ENCODE measurements at regions not wholly inside any gene's neighbourhood (a gene's known extent, or its start where the extent isn't known, plus 50 kb on each side); places are given as distances from the start of the nearest gene placed in this dataset.
"Not testable (repeated sequence)": the region's sequence is repeated elsewhere in the genome, so short reads cannot be mapped to it uniquely, and the experiment has no call there.

DNA sequence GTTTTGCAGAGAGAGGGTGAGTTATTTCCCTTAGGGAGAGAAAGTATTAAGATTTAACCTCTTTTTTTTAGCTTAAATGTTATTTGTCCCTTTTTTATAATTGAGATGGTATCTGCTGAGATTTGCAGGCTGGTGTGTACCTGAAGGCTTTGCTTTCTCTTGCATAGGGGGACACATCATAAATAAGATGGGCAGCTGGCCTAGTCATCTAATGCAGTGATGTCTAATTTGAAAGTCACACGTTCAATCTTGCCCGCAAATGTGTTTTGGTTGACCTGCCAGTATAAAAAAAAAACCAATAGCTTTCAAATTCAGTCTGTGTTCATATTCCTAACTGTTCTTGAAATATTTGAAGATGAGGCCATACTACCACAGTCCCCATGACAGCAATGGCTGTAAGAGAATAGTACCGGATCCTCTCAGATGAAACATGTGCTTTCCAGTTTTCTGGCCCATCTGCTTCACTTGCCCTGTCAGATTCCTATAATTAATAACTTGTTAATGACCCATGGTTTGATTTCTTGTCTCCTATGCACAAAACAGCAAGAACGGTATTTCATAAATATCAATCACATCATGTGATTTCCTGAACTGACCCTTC, 914.2 kb downstream of the IPMK start:
- DNase-seq (ENCODE audit: low read depth in 2 of 2, low spot score in 1 of 2) = no peak

- no peak for DNase-seq (ENCODE audit: low read depth in 2 of 2, low spot score in 1 of 2)
Observed at GRCh38 chr10:57351076-57351475, 916.6 kb downstream of the IPMK start.

DNA sequence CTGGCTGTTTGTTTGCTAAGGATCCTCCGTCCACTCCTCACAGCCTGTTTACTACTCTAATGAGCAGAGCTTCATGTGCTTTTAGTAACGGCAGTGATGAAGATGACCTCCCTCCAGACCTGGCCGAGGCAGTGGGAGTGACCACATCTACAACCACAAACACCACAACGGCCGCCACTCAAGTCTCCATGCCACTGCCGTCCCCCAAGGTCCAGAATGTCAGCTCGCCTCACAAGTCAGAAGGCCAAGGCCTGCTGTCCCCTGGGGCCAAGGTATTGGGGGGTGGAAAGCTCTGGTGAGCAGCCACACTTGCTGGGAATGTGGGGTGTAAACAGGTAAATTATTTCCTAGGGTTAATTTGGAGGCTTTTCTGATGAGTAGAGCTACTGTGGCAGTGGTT, 926.4 kb downstream of the IPMK start:
- DNase-seq (ENCODE audit: low read depth in 2 of 2, low spot score in 1 of 2) = no peak

DNA sequence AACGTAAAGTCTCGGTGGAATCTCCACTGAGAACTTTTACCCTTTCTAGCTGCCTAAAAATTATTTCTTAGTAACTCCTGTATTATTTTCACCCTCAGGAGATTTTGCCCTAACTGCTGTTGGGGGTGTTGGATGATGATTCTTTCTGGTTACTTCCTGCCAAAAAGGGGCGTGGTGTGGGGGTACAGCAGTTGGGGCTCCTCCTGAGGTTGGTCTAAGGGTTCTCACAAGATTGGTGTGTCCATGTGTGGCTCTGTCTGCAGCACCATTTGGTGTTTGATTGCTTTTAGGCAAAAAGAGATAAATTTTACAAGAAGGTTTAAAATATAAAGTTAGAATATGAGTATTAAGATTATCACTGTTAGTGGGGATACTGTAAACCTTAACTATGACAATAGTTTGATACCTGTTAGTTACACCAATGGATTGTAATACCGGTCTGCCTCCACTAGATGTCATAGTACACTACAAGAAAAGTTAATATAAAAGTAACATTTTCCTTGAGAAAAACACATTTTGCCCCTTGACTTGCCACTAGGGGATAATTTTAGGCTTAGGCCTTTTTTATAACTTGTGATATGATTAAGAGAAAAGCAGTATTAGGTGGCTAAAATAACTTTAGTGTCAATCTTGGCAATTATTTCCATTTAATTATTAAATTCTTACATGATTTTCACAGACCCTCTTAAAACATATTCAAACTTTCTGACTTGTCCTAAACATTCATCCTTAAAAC, 928.7 kb downstream of the IPMK start:
- DNase-seq (ENCODE audit: low read depth in 2 of 2, low spot score in 1 of 2) = no peak

DNA sequence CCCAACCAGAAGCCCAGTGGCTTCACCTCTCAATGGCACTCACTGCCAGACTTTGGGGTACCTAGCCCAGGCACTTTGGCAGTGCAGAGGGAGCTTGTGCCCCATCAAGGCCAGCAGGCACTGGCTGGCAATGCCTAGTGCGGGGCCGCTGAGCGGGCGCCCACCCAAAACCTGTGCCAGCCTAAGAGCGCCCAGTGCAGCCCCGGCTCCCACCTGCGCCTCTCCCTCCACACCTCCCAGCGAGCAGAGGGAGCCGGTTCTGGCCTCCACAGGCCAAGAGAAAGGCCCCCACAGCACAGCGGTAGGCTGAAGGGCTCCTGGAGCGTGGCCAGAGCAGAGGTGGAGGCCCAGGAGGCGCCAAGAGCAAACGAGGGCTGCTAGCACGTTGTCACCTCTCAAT, 930.8 kb downstream of the IPMK start:
- DNase-seq (ENCODE audit: low read depth in 2 of 2, low spot score in 1 of 2) = no peak

GRCh38 chr10:57336341-57336740, 931.4 kb downstream of the IPMK start:
- DNase-seq (ENCODE audit: low read depth in 2 of 2, low spot score in 1 of 2) = no peak

DNA sequence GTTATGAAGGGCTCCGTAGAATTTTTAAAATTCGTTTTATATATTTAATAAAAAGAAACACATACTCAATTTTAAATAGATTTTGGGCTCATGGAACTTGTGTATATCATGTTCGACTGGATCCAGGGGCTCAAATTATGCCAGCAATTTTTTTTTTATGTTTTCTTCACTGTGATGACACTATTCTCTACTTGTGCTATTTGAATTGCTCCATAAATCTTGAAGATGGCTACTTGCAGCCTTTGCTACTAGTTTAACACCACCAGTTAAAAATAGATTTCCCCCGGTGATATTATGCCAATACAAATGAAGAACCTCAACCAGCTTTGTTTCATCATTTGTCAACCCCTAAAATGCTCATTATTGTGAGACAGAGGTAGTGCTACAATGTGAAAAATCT, 933.2 kb downstream of the IPMK start:
- no peak for DNase-seq (ENCODE audit: low read depth in 2 of 2, low spot score in 1 of 2)

GRCh38 chr10:57333880-57334279, 933.8 kb downstream of the IPMK start:
- no peak for DNase-seq (ENCODE audit: low read depth in 2 of 2, low spot score in 1 of 2)

GRCh38 chr10:57321400-57321854, 946.3 kb downstream of the IPMK start:
- DNase-seq (ENCODE audit: low read depth in 2 of 2, low spot score in 1 of 2) = not testable (repeated sequence)

- DNase-seq (ENCODE audit: low read depth in 2 of 2, low spot score in 1 of 2) = no peak
Observed at GRCh38 chr10:57320416-57320815, 947.3 kb downstream of the IPMK start.

- no peak for DNase-seq (ENCODE audit: low read depth in 2 of 2, low spot score in 1 of 2)
Observed at GRCh38 chr10:57314046-57314445, 953.0 kb upstream of the ZWINT start.

- DNase-seq (ENCODE audit: low read depth in 2 of 2, low spot score in 1 of 2) = no peak
Observed at GRCh38 chr10:57303566-57303965, 942.5 kb upstream of the ZWINT start.

- no peak for DNase-seq (ENCODE audit: low read depth in 2 of 2, low spot score in 1 of 2)
Observed at GRCh38 chr10:57300718-57301117, 939.7 kb upstream of the ZWINT start.

DNA sequence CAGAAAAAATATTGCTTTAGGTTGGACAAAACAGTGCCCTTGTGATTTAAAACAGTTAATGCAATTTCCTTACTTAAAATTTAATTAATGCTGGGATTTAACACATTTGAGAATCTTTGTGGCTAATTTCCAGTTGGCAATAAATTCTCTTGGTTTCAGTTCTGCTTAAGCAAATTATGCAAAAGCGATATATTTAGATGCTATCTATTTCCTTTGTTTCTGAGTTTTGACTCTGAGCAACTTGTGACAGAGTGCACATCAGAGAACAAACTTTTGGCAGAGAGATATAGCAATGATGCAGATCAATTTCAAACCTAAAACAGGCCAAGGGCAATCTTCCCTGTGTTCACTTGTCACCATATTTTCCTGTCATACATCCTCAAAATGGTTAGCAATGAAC, 933.6 kb upstream of the ZWINT start:
- DNase-seq (ENCODE audit: low read depth in 2 of 2, low spot score in 1 of 2) = no peak

GRCh38 chr10:57288754-57289153, 927.7 kb upstream of the ZWINT start:
- no peak for DNase-seq (ENCODE audit: low read depth in 2 of 2, low spot score in 1 of 2)

GRCh38 chr10:57262892-57263291, 901.8 kb upstream of the ZWINT start:
- no peak for DNase-seq (ENCODE audit: low read depth in 2 of 2, low spot score in 1 of 2)

DNA sequence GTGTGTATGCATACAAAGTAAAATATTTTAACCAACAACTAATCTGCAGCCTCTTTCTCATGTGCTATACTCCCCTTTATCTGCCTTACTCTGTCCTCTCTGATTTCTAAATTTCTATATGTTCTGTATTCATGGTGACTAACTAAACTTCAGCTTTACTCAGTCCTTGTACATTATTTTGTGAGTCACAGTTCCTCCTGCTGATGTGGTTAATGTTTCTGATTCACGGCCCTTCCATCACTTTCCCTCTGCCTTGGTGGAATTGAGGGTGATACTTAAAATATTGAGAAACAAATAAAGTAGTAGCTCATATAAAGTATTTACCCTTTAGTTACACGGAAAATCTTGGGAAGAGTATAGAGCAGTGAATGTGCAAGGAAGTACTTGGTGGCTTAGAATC, 899.1 kb upstream of the ZWINT start:
- DNase-seq (ENCODE audit: low read depth in 2 of 2, low spot score in 1 of 2) = no peak

DNA sequence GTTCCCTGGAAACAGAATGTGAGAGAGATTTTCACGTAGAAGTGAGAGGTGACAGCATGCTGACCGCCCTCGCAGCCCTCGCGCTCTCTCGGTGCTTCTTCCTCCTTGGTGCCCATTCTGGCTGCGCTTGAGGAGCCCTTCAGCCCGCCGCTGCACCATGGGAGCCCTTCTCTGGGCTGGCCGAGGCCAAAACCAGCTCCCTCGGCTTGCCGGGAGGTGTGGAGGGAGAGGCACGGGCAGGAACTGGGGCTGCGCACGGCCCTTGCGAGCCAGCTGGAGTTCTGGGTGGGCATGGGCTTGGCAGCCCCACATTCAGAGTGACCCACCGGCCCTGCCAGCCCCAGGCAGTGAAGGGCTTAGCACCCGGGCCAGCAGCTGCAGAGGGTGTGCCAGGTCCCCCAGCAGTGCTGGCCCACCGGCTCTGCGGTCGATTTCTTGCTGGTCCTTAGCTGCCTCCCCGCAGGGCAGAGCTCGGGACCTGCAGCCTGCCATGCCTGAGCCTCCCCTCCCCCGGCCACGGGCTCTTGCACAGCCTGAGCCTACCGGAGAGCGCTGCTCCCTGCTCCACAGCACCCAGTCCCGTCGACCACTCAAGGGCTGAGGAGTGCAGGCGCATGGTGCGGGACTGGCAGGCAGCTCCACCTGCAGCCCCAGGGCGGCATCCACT, 888.7 kb upstream of the ZWINT start:
- no peak for DNase-seq (ENCODE audit: low read depth in 2 of 2, low spot score in 1 of 2)

- no peak for DNase-seq (ENCODE audit: low read depth in 2 of 2, low spot score in 1 of 2)
Observed at GRCh38 chr10:57247271-57247670, 886.2 kb upstream of the ZWINT start.

- DNase-seq (ENCODE audit: low read depth in 2 of 2, low spot score in 1 of 2) = no peak
Observed at GRCh38 chr10:57225920-57226319, 864.9 kb upstream of the ZWINT start.

DNA sequence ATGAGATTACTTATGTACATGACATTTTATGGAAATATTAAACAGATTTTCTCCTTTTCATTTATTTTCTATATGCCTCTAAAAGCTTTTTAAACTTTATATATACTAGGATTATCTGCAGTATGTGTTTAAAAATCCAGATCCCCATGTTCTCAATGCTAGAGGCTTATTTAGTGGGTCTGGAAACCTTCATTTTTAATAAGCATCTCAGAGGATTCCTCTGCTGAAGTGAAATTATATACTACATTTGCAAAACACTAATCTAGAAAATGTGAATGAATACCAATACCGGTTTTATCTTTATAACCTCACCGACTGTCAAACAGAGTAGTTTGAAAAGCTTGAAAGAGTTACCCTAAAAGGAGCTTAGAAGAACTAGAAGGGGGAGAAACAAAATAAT, 863.8 kb upstream of the ZWINT start:
- DNase-seq (ENCODE audit: low read depth in 2 of 2, low spot score in 1 of 2) = no peak

DNA sequence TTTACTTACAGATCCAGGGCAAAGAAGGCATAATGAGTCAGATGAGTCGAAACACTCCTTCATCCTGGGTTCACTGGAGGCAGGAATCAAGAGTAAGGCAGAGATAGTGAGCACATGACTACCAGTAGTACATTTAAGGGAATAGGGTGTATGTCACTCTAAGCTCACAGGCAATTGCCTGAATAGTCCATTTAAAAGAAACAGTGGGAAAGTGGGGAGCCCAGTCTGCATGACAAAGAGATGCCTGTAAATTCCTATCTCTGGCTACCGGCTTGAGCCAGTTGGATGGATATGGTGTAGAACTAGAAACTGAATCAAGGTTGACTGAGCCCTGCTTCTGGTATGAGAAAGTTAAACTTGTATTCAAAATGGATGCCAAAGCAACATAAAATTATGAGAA, 861.5 kb upstream of the ZWINT start:
- DNase-seq (ENCODE audit: low read depth in 2 of 2, low spot score in 1 of 2) = no peak

Data from stimulated activated CD8-positive, alpha-beta memory T cell treated with anti-CD3 and anti-CD28 coated beads, Interleukin-4, amount 100 ng/mL, for 4 hours (primary cell).